PC-9 (cell line): ENCODE measurements at regions not wholly inside any gene's neighbourhood (a gene's known extent, or its start where the extent isn't known, plus 50 kb on each side); places are given as distances from the start of the nearest gene placed in this dataset.

Source experiments
- CTCF ChIP-seq: fragments of 200-600 bp; sonication (generic); conservative IDR thresholded peaks from 2 replicates; pipeline ENCODE4 v1.6.1; 2017; ENCODE audit warnings: mixed run types, antibody characterized with exemption, mild to moderate bottlenecking, moderate library complexity
- EZH2 ChIP-seq: fragments of 200-600 bp; sonication (generic); IDR thresholded peaks from 2 replicates; pipeline ENCODE4 v1.8.0; 2017; ENCODE audit warnings: antibody characterized with exemption, low read depth

DNA sequence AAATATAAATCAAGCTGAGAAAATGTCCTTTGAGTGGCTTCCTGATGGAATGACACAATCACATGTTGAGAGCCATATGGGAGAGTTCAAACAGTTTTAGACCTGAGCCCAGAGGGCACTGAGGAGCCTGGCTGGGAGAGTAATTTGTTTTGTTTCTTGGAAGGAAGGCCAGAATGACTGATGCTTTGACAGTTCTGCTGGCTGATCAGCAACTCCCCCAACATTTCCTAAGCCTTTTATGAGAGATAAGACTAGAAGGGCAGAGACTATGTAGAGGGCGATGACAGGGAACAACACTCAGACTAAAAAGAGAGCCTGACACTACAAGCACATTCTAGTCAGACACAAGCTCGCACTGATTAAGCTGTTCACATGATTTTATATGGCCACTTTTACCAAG lies 169.2 kb downstream of the COX7C start:
- TF ChIP-seq CTCF (no peak), EZH2 (no peak)
